Panc1 (cell line): ENCODE measurements at regions not wholly inside any gene's neighbourhood (a gene's known extent, or its start where the extent isn't known, plus 50 kb on each side); places are given as distances from the start of the nearest gene placed in this dataset.
A peak's percentile ranks its signal among the peaks of the same experiment; 100 is the strongest.

Experiments
- ATAC-seq: fragments of 200-7000 bp; cut with Tn5 transposase; 2 replicates; pipeline ENCODE4 v1.9.1; 2020; ENCODE audit warnings: mild to moderate bottlenecking, moderate library complexity
- BruUV-seq: library from RNA; stranded (reverse); fragments of 400-500 nt; replicated peaks from 2 replicates; lab custom pipeline; 2021; lab: Mats Ljungman, UMichigan
- CTCF ChIA-PET: fragments of 300-600 bp; sonication (Branson Sonifier 250); formaldehyde crosslinking; loops from one replicate; lab custom pipeline; 2022; ENCODE audit warnings: antibody characterized with exemption; lab: Charles Lee
- POLR2A ChIA-PET: fragments of 300-600 bp; sonication (Branson Sonifier 250); formaldehyde crosslinking; loops from one replicate; lab custom pipeline; 2022; ENCODE audit warnings: antibody characterized with exemption; lab: Charles Lee
- DNase-seq: peaks from one replicate; pipeline ENCODE4 v3.0.0-alpha.2; 2010; ENCODE audit warnings: low read depth, low spot score
- H3K27ac ChIP-seq: 2 replicates; pipeline ENCODE4 v1.5.1; 2011; ENCODE audit warnings: mild to moderate bottlenecking, low read length, inconsistent platforms
- H3K27me3 ChIP-seq: fragments of 200-500 bp; sonication (Bioruptor generic); 2 replicates; pipeline ENCODE4 v1.6.0; 2014; ENCODE audit warnings: low read length, inconsistent platforms; ENCODE audit not compliant: control insufficient read depth, insufficient read depth
- H3K36me3 ChIP-seq: fragments of 200-500 bp; sonication (Bioruptor generic); 2 replicates; pipeline ENCODE4 v1.5.1; 2014; ENCODE audit warnings: inconsistent platforms, mild to moderate bottlenecking, low read length, moderate library complexity; ENCODE audit not compliant: control insufficient read depth, insufficient read depth
- H3K4me1 ChIP-seq: 2 replicates; pipeline ENCODE4 v1.5.1; 2011; ENCODE audit warnings: inconsistent platforms, mild to moderate bottlenecking, low read length, moderate library complexity; ENCODE audit not compliant: control insufficient read depth, insufficient read depth
- H3K4me3 ChIP-seq, 2 experiments: 2 replicates each; pipeline ENCODE4 v1.5.1; 2011 to 2012; ENCODE audit warnings: low read depth in 2 of 2, low read length in 2 of 2, mild to moderate bottlenecking in 2 of 2, inconsistent platforms in 1 of 2, moderate library complexity in 1 of 2
- H3K9me3 ChIP-seq: fragments of 200-500 bp; sonication (Bioruptor generic); 2 replicates; pipeline ENCODE4 v1.5.1; 2014; ENCODE audit warnings: low read depth, mild to moderate bottlenecking, inconsistent platforms, low read length, moderate library complexity; ENCODE audit not compliant: control insufficient read depth, insufficient read depth
- POLR2AphosphoS5 ChIP-seq: IDR thresholded peaks from 2 replicates; pipeline ENCODE4 v1.6.1; 2012; ENCODE audit warnings: mild to moderate bottlenecking, low read depth, low read length, moderate library complexity
- SIN3A ChIP-seq: IDR thresholded peaks from 2 replicates; pipeline ENCODE4 v1.6.1; 2012; ENCODE audit warnings: low read depth, mild to moderate bottlenecking, low read length, moderate library complexity, borderline replicate concordance; ENCODE audit not compliant: insufficient read depth
- TCF7L2 ChIP-seq: IDR thresholded peaks from 2 replicates; pipeline ENCODE4 v1.6.1; 2011; ENCODE audit warnings: mild to moderate bottlenecking, low read depth, low read length, inconsistent platforms
- in situ Hi-C: cut with HindIII; loops from 2 replicates; pipeline ENCODE4 v1.10.0; 2016; ENCODE audit warnings: low sequenced_read_pairs, low pct_unique_long_range_greater_than_20kb
- intact Hi-C: fragments of 100-400 bp; cut with micrococcal nuclease; formaldehyde crosslinking; loops from one replicate; pipeline ENCODE4 v1.10.0; 2022; ENCODE audit not compliant: unreplicated experiment
- TF ChIP-seq, protein P1 (sequence below), 2 experiments: IDR thresholded peaks; 2 replicates each; pipeline ENCODE4 v1.6.1; 2011 to 2012; ENCODE audit warnings: low read depth in 2 of 2, control low read depth in 1 of 2, low read length in 1 of 2, mild to moderate bottlenecking in 1 of 2, moderate library complexity in 1 of 2; ENCODE audit not compliant: insufficient read depth in 1 of 2
- TF ChIP-seq, protein P2 (sequence below): fragments of 450-650 bp; IDR thresholded peaks from 2 replicates; pipeline ENCODE4 v1.5.1; 2017; ENCODE audit warnings: mild to moderate bottlenecking

DNA sequence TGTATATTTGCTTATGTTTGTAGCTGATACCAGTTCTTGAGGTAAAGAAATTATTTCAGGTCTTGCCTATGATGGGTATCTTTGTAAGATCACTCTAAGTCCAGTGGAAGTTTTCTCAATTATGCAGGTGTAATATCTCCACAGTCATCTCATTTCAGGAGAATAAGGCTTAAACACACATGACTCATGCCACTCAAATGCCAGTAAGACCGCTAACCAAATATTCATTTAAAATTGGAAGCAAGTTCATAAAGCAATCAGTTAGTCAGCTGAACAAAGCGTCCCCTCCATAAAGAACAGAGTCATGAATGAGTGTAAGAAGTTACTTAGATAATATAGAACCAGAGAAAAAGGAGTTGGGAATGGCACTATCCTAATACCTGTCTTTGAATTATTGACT lies 248.7 kb downstream of the LURAP1L start:
- H3K4me1 ChIP-seq = no peaks in the 10 kb centered on the region
- H3K4me3 ChIP-seq = no peak overlapping the region
- no TSS peak for BruUV-seq
- no peaks in the 10 kb centered on the region for H3K9me3 ChIP-seq
- DNase-seq (peak; percentile 24), ATAC-seq (no peak)
- intact Hi-C loops (no loop called here), in situ Hi-C loops (no loop called here)
- no peaks in the 10 kb centered on the region for H3K27me3 ChIP-seq
- H3K27ac ChIP-seq = no peak overlapping the region
- H3K36me3 ChIP-seq = no peaks in the 10 kb centered on the region
- CTCF ChIA-PET = no interaction called here
- POLR2A ChIA-PET = no interaction called here
- TF ChIP-seq, protein P1, sequence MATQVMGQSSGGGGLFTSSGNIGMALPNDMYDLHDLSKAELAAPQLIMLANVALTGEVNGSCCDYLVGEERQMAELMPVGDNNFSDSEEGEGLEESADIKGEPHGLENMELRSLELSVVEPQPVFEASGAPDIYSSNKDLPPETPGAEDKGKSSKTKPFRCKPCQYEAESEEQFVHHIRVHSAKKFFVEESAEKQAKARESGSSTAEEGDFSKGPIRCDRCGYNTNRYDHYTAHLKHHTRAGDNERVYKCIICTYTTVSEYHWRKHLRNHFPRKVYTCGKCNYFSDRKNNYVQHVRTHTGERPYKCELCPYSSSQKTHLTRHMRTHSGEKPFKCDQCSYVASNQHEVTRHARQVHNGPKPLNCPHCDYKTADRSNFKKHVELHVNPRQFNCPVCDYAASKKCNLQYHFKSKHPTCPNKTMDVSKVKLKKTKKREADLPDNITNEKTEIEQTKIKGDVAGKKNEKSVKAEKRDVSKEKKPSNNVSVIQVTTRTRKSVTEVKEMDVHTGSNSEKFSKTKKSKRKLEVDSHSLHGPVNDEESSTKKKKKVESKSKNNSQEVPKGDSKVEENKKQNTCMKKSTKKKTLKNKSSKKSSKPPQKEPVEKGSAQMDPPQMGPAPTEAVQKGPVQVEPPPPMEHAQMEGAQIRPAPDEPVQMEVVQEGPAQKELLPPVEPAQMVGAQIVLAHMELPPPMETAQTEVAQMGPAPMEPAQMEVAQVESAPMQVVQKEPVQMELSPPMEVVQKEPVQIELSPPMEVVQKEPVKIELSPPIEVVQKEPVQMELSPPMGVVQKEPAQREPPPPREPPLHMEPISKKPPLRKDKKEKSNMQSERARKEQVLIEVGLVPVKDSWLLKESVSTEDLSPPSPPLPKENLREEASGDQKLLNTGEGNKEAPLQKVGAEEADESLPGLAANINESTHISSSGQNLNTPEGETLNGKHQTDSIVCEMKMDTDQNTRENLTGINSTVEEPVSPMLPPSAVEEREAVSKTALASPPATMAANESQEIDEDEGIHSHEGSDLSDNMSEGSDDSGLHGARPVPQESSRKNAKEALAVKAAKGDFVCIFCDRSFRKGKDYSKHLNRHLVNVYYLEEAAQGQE (IDR thresholded peaks at IDR 0.05; ENCODE audit: insufficient read depth in 1 of 2, low read depth in 2 of 2, low read length in 1 of 2) = no peak
- TF ChIP-seq, protein P2, sequence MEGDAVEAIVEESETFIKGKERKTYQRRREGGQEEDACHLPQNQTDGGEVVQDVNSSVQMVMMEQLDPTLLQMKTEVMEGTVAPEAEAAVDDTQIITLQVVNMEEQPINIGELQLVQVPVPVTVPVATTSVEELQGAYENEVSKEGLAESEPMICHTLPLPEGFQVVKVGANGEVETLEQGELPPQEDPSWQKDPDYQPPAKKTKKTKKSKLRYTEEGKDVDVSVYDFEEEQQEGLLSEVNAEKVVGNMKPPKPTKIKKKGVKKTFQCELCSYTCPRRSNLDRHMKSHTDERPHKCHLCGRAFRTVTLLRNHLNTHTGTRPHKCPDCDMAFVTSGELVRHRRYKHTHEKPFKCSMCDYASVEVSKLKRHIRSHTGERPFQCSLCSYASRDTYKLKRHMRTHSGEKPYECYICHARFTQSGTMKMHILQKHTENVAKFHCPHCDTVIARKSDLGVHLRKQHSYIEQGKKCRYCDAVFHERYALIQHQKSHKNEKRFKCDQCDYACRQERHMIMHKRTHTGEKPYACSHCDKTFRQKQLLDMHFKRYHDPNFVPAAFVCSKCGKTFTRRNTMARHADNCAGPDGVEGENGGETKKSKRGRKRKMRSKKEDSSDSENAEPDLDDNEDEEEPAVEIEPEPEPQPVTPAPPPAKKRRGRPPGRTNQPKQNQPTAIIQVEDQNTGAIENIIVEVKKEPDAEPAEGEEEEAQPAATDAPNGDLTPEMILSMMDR = no peak
- TF ChIP-seq TCF7L2 (no peak), POLR2AphosphoS5 (no peak), SIN3A (no peak)

GRCh38 chr9:13026956-13027355 lies 252.1 kb downstream of the LURAP1L start:
- DNase-seq (no peak), ATAC-seq (no peak)
- intact Hi-C loops (no loop called here), in situ Hi-C loops (no loop called here)
- BruUV-seq = no TSS peak
- no peaks in the 10 kb centered on the region for H3K27me3 ChIP-seq
- H3K4me3 ChIP-seq = no peak overlapping the region
- no peaks in the 10 kb centered on the region for H3K4me1 ChIP-seq
- ChIA-PET CTCF (no interaction called here), POLR2A (no interaction called here)
- no peaks in the 10 kb centered on the region for H3K9me3 ChIP-seq
- H3K36me3 ChIP-seq = no peaks in the 10 kb centered on the region
- TF ChIP-seq SIN3A = no peak
- TF ChIP-seq, protein P2 = no peak
- no peak overlapping the region for H3K27ac ChIP-seq

GRCh38 chr9:13027879-13028278 lies 251.6 kb downstream of the MPDZ start:
- no peak overlapping the region for H3K4me3 ChIP-seq
- BruUV-seq = no TSS peak
- CTCF ChIA-PET = no interaction called here

More at GRCh38 chr9:13027879-13028278, 251.6 kb downstream of the MPDZ start:
- no peak overlapping the region for H3K27ac ChIP-seq
- TF ChIP-seq TCF7L2 = no peak
- no peak for TF ChIP-seq SIN3A
- TF ChIP-seq, protein P1 (IDR thresholded peaks at IDR 0.05; ENCODE audit: insufficient read depth in 1 of 2, low read depth in 2 of 2, low read length in 1 of 2) = no peak
- no peak for TF ChIP-seq POLR2AphosphoS5
- TF ChIP-seq, protein P2 = no peak
- no peak for ATAC-seq
- H3K4me1 ChIP-seq = no peaks in the 10 kb centered on the region
- H3K9me3 ChIP-seq = no peaks in the 10 kb centered on the region
- no peak for DNase-seq
- no peaks in the 10 kb centered on the region for H3K36me3 ChIP-seq
- POLR2A ChIA-PET = no interaction called here
- in situ Hi-C loops = no loop called here
- H3K27me3 ChIP-seq = no peaks in the 10 kb centered on the region
- intact Hi-C loops = no loop called here
